WERI-Rb-1 (cell line): ENCODE measurements at regions not wholly inside any gene's neighbourhood (a gene's known extent, or its start where the extent isn't known, plus 50 kb on each side); places are given as distances from the start of the nearest gene placed in this dataset.

Source experiments
- DNase-seq: peaks from one replicate; pipeline ENCODE4 v3.0.0-alpha.2; 2020
- H3K27ac ChIP-seq: fragments of 250-450 bp; sonication (Bioruptor Pico); 2 replicates; pipeline ENCODE4 v1.5.1; 2020; ENCODE audit warnings: mild to moderate bottlenecking, moderate library complexity
- H3K27me3 ChIP-seq: fragments of 250-450 bp; sonication (Bioruptor Pico); 2 replicates; pipeline ENCODE4 v1.5.1; 2021; ENCODE audit warnings: mild to moderate bottlenecking, low read depth, moderate library complexity; ENCODE audit not compliant: insufficient read depth, severe bottlenecking
- H3K36me3 ChIP-seq: fragments of 250-450 bp; sonication (Bioruptor Pico); 2 replicates; pipeline ENCODE4 v1.5.1; 2020; ENCODE audit warnings: mild to moderate bottlenecking, moderate library complexity
- H3K4me3 ChIP-seq: 2 replicates; pipeline ENCODE4 v1.5.1; 2011; ENCODE audit warnings: low read depth, mild to moderate bottlenecking, control low read depth, low read length
- H3K9me3 ChIP-seq: fragments of 250-450 bp; sonication (Bioruptor Pico); 2 replicates; pipeline ENCODE4 v1.5.1; 2021; ENCODE audit warnings: mild to moderate bottlenecking, moderate library complexity; ENCODE audit not compliant: severe bottlenecking
- TF ChIP-seq, protein P1 (sequence below): IDR thresholded peaks from 2 replicates; pipeline ENCODE4 v1.5.1; 2011; ENCODE audit warnings: low read depth, mild to moderate bottlenecking, control low read depth, inconsistent platforms, low read length

- no peaks in the 10 kb centered on the region for H3K36me3 ChIP-seq
- no peaks in the 10 kb centered on the region for H3K27me3 ChIP-seq
- H3K27ac ChIP-seq = no peak overlapping the region
- no peak overlapping the region for H3K4me3 ChIP-seq
- H3K9me3 ChIP-seq = no peaks in the 10 kb centered on the region
- DNase-seq = no peak
- TF ChIP-seq, protein P1, sequence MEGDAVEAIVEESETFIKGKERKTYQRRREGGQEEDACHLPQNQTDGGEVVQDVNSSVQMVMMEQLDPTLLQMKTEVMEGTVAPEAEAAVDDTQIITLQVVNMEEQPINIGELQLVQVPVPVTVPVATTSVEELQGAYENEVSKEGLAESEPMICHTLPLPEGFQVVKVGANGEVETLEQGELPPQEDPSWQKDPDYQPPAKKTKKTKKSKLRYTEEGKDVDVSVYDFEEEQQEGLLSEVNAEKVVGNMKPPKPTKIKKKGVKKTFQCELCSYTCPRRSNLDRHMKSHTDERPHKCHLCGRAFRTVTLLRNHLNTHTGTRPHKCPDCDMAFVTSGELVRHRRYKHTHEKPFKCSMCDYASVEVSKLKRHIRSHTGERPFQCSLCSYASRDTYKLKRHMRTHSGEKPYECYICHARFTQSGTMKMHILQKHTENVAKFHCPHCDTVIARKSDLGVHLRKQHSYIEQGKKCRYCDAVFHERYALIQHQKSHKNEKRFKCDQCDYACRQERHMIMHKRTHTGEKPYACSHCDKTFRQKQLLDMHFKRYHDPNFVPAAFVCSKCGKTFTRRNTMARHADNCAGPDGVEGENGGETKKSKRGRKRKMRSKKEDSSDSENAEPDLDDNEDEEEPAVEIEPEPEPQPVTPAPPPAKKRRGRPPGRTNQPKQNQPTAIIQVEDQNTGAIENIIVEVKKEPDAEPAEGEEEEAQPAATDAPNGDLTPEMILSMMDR = no peak
These were observed 240.9 kb upstream of the STT3B start for GRCh38 chr3:31291818-31292217.

- no peak for DNase-seq
- H3K36me3 ChIP-seq = no peaks in the 10 kb centered on the region
These were observed 238.1 kb upstream of the STT3B start for GRCh38 chr3:31294430-31295149.

GRCh38 chr3:31295150-31295765, 237.5 kb upstream of the STT3B start:
- Histone ChIP-seq H3K27me3 (no peaks in the 10 kb centered on the region), H3K4me3 (no peak overlapping the region), H3K9me3 (no peaks in the 10 kb centered on the region), H3K27ac (no peak overlapping the region), H3K36me3 (no peaks in the 10 kb centered on the region)
- TF ChIP-seq, protein P1 = no peak
- no peak for DNase-seq

More at GRCh38 chr3:31294430-31295149, 238.1 kb upstream of the STT3B start:
- no peaks in the 10 kb centered on the region for H3K9me3 ChIP-seq
- H3K27me3 ChIP-seq = no peaks in the 10 kb centered on the region
- TF ChIP-seq, protein P1 = no peak
- H3K27ac ChIP-seq = no peak overlapping the region
- H3K4me3 ChIP-seq = no peak overlapping the region

- Histone ChIP-seq H3K36me3 (no peaks in the 10 kb centered on the region), H3K9me3 (no peaks in the 10 kb centered on the region), H3K27ac (no peak overlapping the region), H3K4me3 (no peak overlapping the region), H3K27me3 (no peaks in the 10 kb centered on the region)
- DNase-seq = no peak
- TF ChIP-seq, protein P1 = no peak
These were observed 234.9 kb upstream of the STT3B start for GRCh38 chr3:31297726-31298298.

DNA sequence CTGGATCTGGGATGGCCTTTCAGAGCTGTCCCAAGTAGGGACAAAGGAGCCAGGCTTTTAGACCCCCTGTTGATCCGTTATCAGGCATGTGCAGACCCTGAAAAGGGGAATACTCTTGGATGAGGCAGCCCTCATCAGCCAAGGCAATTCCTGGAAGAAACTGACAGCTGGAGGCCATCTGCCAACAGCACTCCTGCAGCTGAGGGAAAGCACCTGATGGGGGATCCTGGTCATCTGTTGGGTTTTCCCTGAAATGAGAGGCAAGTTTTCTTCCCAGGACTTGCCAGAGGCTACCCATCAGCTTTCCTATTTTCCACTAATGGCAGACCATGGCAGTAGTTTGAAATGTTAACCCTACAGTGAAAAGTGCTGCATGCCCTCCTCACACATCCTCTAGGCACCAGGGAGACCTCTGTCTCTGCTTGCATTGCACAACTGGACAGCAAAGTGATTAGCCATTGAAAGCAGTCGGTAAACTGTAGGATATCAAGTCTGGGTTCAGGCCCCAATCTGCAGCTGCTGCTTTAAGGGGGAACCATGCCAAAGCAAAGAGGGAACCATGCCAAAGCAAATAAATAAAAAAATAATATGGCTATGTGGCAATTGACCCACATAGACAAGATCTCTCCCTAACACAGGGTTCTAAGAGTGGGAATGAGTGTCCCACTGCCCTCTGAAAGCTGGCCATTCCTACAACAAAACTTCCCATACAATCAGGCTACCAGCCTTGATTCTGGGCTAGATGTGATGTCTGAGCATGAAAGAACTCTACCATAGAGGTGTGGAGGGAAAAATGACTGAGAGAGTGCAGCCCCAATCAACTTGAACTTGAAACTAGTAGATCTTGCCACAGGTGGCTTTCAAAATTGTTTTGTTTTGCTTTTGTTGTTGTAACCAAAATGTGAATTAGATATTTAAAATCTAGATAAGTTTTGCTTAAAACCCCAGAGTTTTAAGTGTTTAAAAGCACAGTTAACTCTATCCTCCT, 232.0 kb upstream of the STT3B start:
- no peaks in the 10 kb centered on the region for H3K27me3 ChIP-seq
- no peaks in the 10 kb centered on the region for H3K9me3 ChIP-seq
- TF ChIP-seq, protein P1 = no peak
- no peaks in the 10 kb centered on the region for H3K36me3 ChIP-seq
- H3K4me3 ChIP-seq = no peak overlapping the region
- no peak overlapping the region for H3K27ac ChIP-seq
- no peak for DNase-seq
